NCI-H82 treated with DMSO at 0.1 percent for 48 hours (cell line): ENCODE measurements at regions not wholly inside any gene's neighbourhood (a gene's known extent, or its start where the extent isn't known, plus 50 kb on each side); places are given as distances from the start of the nearest gene placed in this dataset.
A peak's percentile ranks its signal among the peaks of the same experiment; 100 is the strongest.

Experiments
- DNase-seq: peaks from one replicate; lab custom pipeline; 2025; ENCODE audit not compliant: unreplicated experiment; lab: John Stamatoyannopoulos, UW

- no peak for DNase-seq
Measured at GRCh38 chr3:119091936-119092677, 53.9 kb upstream of the TEX55 start.

GRCh38 chr3:119087799-119088198 is 53.2 kb upstream of the IGSF11 start:
- no peak for DNase-seq

GRCh38 chr3:119085070-119085439 is 50.4 kb upstream of the IGSF11 start:
- no peak for DNase-seq

- DNase-seq = peak; percentile 46
Measured at GRCh38 chr3:119084371-119085069, 49.9 kb upstream of the IGSF11 start.
